ENCODE measurements at regions not wholly inside any gene's neighbourhood (a gene's known extent, or its start where the extent isn't known, plus 50 kb on each side); places are given as distances from the start of the nearest gene placed in this dataset.
A peak's percentile ranks its signal among the peaks of the same experiment; 100 is the strongest.
"Not testable (repeated sequence)": the region's sequence is repeated elsewhere in the genome, so short reads cannot be mapped to it uniquely, and the experiment has no call there.

DNA sequence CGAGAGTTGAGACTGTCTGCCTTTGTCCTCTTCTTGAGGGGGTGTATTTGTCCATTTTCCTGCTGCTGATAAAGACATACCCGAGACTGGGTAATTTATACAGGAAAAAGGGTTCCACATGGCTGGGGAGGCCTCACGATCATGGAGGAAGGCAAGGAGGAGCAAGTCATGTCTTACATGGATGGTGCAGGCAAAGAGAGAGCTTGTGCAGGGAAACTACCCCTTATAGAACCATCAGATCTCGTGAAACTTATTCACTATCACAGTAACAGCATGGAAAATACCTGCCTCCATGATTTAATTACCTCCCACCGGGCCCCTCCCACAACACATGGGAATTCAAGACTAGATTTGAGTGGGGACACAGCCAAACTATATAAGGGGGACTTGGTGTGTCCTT lies 338.2 kb upstream of the TNRC6C start:
- Histone ChIP-seq H3K4me3 (replicated peaks in 1 of 4; ENCODE audit: control extremely low read depth in 1 of 4, insufficient read depth in 1 of 4, low read depth in 3 of 4, low read length in 4 of 4) (no peak overlapping the region), H3K9me3 (ENCODE audit: control insufficient read depth, insufficient read depth, low read depth, low read length) (no peaks in the 10 kb centered on the region), H3K27ac (ENCODE audit: insufficient read depth, low read length) (no peak overlapping the region), H3K27me3 (ENCODE audit: control insufficient read depth, insufficient read depth, low read length) (no peaks in the 10 kb centered on the region), H3K9ac (ENCODE audit: insufficient read depth, low read length) (no peak overlapping the region), H4K20me1 (ENCODE audit: control insufficient read depth, extremely low read depth, insufficient read depth, low read length) (no peaks in the 10 kb centered on the region), H3K79me2 (ENCODE audit: control insufficient read depth, insufficient read depth, low read length) (no peaks in the 10 kb centered on the region), H3K36me3 (ENCODE audit: control insufficient read depth, insufficient read depth, low read length) (no peaks in the 10 kb centered on the region), H3K4me2 (ENCODE audit: extremely low read depth, insufficient read depth, low read length) (no peak overlapping the region), H3K4me1 (ENCODE audit: control insufficient read depth, extremely low read depth, insufficient read depth, low read length) (no peaks in the 10 kb centered on the region), H2AFZ (ENCODE audit: low read length) (no peak overlapping the region)
- no peak for TF ChIP-seq EZH2 (IDR thresholded peaks at IDR 0.05; ENCODE audit: low read length, missing control alignments)
- TF ChIP-seq, protein P1, sequence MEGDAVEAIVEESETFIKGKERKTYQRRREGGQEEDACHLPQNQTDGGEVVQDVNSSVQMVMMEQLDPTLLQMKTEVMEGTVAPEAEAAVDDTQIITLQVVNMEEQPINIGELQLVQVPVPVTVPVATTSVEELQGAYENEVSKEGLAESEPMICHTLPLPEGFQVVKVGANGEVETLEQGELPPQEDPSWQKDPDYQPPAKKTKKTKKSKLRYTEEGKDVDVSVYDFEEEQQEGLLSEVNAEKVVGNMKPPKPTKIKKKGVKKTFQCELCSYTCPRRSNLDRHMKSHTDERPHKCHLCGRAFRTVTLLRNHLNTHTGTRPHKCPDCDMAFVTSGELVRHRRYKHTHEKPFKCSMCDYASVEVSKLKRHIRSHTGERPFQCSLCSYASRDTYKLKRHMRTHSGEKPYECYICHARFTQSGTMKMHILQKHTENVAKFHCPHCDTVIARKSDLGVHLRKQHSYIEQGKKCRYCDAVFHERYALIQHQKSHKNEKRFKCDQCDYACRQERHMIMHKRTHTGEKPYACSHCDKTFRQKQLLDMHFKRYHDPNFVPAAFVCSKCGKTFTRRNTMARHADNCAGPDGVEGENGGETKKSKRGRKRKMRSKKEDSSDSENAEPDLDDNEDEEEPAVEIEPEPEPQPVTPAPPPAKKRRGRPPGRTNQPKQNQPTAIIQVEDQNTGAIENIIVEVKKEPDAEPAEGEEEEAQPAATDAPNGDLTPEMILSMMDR (conservative IDR thresholded peaks at IDR 0.05 in 1 of 2, IDR thresholded peaks at IDR 0.05 in 1 of 2; ENCODE audit: low read depth in 1 of 2, low read length in 2 of 2): no peak
- no peak for DNase-seq (ENCODE audit: low read depth in 2 of 2)

DNA sequence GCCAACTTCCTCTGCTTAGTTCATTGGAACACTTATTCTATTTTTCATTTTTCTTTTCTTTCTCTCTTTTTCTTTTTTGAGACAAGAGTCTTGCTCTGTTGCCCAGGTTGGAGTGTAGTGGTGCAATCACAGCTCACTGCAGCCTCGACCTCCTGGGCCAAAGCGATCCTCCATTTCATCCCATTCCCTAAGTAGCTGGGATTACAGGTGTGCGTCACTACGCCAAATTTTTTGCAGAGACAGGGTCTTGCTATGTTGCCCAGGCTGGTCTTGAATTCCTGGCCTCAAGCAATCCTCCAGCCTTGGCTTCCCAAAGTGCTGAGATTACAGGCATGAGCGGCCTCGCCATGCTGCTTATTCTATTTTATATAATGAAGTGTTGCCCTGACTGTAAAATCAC lies 336.4 kb upstream of the TNRC6C start:
- not testable (repeated sequence) for H3K79me2 ChIP-seq (ENCODE audit: control insufficient read depth, insufficient read depth, low read length); H3K4me2 ChIP-seq (ENCODE audit: extremely low read depth, insufficient read depth, low read length); H3K4me1 ChIP-seq (ENCODE audit: control insufficient read depth, extremely low read depth, insufficient read depth, low read length); DNase-seq (ENCODE audit: low read depth in 2 of 2); H2AFZ ChIP-seq (ENCODE audit: low read length); H3K36me3 ChIP-seq (ENCODE audit: control insufficient read depth, insufficient read depth, low read length); H4K20me1 ChIP-seq (ENCODE audit: control insufficient read depth, extremely low read depth, insufficient read depth, low read length); H3K27ac ChIP-seq (ENCODE audit: insufficient read depth, low read length); H3K9me3 ChIP-seq (ENCODE audit: control insufficient read depth, insufficient read depth, low read depth, low read length); H3K9ac ChIP-seq (ENCODE audit: insufficient read depth, low read length); H3K27me3 ChIP-seq (ENCODE audit: control insufficient read depth, insufficient read depth, low read length); H3K4me3 ChIP-seq (replicated peaks in 1 of 4; ENCODE audit: control extremely low read depth in 1 of 4, insufficient read depth in 1 of 4, low read depth in 3 of 4, low read length in 4 of 4)

DNA sequence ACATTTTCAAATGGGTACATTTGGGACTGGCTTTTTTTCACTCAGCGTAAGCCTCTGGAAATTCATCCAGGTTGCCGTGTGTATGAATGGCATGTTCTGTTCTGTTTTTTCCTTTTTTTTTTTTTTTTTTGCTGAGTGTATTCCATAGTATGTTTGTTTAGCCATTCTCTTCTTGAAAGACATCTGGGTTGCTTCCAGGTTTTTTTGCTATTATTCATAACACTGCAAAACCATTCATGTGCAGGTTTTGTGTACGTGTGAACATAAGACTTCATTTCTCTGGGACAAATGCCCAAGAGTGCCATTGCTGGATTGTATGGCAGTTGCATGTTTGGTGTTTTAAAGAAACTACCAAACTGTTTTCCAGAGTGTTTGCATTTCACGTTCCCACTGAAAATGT lies 335.9 kb upstream of the TNRC6C start:
- H3K27ac ChIP-seq (ENCODE audit: insufficient read depth, low read length): no peak overlapping the region
- peak in 1 of 2 donors; percentile 17 for DNase-seq (ENCODE audit: low read depth in 2 of 2)
- H3K4me2 ChIP-seq (ENCODE audit: extremely low read depth, insufficient read depth, low read length): no peak overlapping the region

DNA sequence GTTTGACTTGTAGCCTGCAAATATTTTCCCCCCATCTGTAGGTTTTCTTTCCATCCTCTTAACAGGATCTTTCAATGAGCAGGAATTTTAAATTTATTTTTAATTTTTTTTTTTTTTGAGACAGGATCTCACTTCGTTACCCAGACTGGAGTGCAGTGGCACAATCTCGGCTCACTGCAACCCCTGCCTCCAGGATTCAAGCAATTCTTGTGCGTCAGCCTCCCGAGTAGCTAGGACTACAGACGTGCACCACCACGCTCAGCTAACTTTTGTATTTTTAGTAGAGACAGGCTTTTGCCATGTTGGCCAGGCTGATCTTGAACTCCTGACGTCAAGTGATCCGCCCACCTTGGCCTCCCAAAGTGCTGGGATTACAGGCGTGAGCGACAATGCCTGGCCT lies 335.2 kb upstream of the TNRC6C start:
- DNase-seq (ENCODE audit: low read depth in 2 of 2); H3K27ac ChIP-seq (ENCODE audit: insufficient read depth, low read length); H3K36me3 ChIP-seq (ENCODE audit: control insufficient read depth, insufficient read depth, low read length); H4K20me1 ChIP-seq (ENCODE audit: control insufficient read depth, extremely low read depth, insufficient read depth, low read length); H3K79me2 ChIP-seq (ENCODE audit: control insufficient read depth, insufficient read depth, low read length); H3K27me3 ChIP-seq (ENCODE audit: control insufficient read depth, insufficient read depth, low read length); H3K9me3 ChIP-seq (ENCODE audit: control insufficient read depth, insufficient read depth, low read depth, low read length); H3K4me1 ChIP-seq (ENCODE audit: control insufficient read depth, extremely low read depth, insufficient read depth, low read length); H3K9ac ChIP-seq (ENCODE audit: insufficient read depth, low read length); H3K4me3 ChIP-seq (replicated peaks in 1 of 4; ENCODE audit: control extremely low read depth in 1 of 4, insufficient read depth in 1 of 4, low read depth in 3 of 4, low read length in 4 of 4); H2AFZ ChIP-seq (ENCODE audit: low read length); H3K4me2 ChIP-seq (ENCODE audit: extremely low read depth, insufficient read depth, low read length): not testable (repeated sequence)

More for the DNA sequence above, 335.9 kb upstream of the TNRC6C start:
- no peaks in the 10 kb centered on the region for H3K9me3 ChIP-seq (ENCODE audit: control insufficient read depth, insufficient read depth, low read depth, low read length)
- no peaks in the 10 kb centered on the region for H3K4me1 ChIP-seq (ENCODE audit: control insufficient read depth, extremely low read depth, insufficient read depth, low read length)
- H3K4me3 ChIP-seq (replicated peaks in 1 of 4; ENCODE audit: control extremely low read depth in 1 of 4, insufficient read depth in 1 of 4, low read depth in 3 of 4, low read length in 4 of 4): no peak overlapping the region
- no peak overlapping the region for H3K9ac ChIP-seq (ENCODE audit: insufficient read depth, low read length)
- H4K20me1 ChIP-seq (ENCODE audit: control insufficient read depth, extremely low read depth, insufficient read depth, low read length): no peaks in the 10 kb centered on the region
- no peaks in the 10 kb centered on the region for H3K79me2 ChIP-seq (ENCODE audit: control insufficient read depth, insufficient read depth, low read length)
- no peaks in the 10 kb centered on the region for H3K27me3 ChIP-seq (ENCODE audit: control insufficient read depth, insufficient read depth, low read length)
- H2AFZ ChIP-seq (ENCODE audit: low read length): no peak overlapping the region
- no peaks in the 10 kb centered on the region for H3K36me3 ChIP-seq (ENCODE audit: control insufficient read depth, insufficient read depth, low read length)
- TF ChIP-seq EZH2 (IDR thresholded peaks at IDR 0.05; ENCODE audit: low read length, missing control alignments): no peak
- TF ChIP-seq, protein P1 (conservative IDR thresholded peaks at IDR 0.05 in 1 of 2, IDR thresholded peaks at IDR 0.05 in 1 of 2; ENCODE audit: low read depth in 1 of 2, low read length in 2 of 2): no peak
